G401 (cell line): ENCODE measurements at regions not wholly inside any gene's neighbourhood (a gene's known extent, or its start where the extent isn't known, plus 50 kb on each side); places are given as distances from the start of the nearest gene placed in this dataset.
"Not testable (repeated sequence)": the region's sequence is repeated elsewhere in the genome, so short reads cannot be mapped to it uniquely, and the experiment has no call there.

Experiments
- DNase-seq: peaks from one replicate; pipeline ENCODE4 v3.0.0-alpha.2; 2015; ENCODE audit warnings: low spot score
- in situ Hi-C: cut with HindIII; loops from 2 replicates; pipeline ENCODE4 v1.10.0; 2016; ENCODE audit warnings: low sequenced_read_pairs, mixed read lengths

DNA sequence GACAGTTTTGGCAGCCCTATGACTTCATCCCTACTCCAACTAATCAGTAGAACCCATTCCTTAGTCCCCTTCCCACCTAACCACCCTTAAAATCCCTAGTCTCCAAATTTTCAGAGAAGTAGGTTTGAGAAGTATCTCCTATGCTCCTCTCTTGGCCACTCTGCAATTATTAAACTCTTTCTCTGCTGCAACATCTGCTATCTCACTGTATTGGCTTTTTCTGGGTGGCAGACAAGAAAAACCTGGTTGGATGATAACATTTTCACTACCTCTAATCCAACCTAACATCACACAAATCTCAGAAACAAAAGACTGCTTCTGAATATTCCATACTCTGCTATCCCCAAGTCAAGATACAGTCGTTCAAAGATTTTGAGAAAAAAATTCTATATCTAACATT, 542.4 kb upstream of the SOX9 start:
- no peak for DNase-seq
- in situ Hi-C loops, result no loop called here

GRCh38 chr17:71580220-71580619, 540.6 kb upstream of the SOX9 start:
- in situ Hi-C loops, result no loop called here
- DNase-seq, result no peak

- DNase-seq, result no peak
- in situ Hi-C loops, result no loop called here
These were observed 535.3 kb upstream of the SOX9 start for GRCh38 chr17:71585540-71585939.

DNA sequence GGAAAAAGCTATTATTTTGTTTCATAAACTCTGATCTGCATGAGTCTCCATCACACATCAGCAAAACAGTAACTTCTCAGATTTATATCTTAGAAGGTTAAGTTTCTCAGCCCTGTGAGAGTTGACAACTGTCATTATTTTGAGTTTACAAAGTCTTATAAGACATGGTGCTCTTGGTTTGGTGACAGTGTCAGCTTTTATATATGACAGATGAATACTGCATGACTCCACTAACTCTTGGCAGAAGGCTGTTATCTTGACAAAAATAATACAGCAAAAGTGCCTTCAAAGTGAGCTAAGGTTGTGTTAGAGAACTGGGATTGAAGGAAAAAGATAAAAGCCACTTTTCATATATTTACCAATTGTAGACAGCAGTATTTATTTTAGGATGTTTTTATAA, 528.4 kb upstream of the SOX9 start:
- no peak for DNase-seq
- in situ Hi-C loops, result no loop called here

- in situ Hi-C loops, result no loop called here
These were observed 527.7 kb upstream of the SOX9 start for GRCh38 chr17:71593078-71593477.

GRCh38 chr17:71599583-71599982, 521.2 kb upstream of the SOX9 start:
- DNase-seq, in situ Hi-C loops: not testable (repeated sequence)

More at GRCh38 chr17:71593078-71593477, 527.7 kb upstream of the SOX9 start:
- DNase-seq, result no peak

GRCh38 chr17:71600137-71600789, 520.6 kb upstream of the SOX9 start:
- in situ Hi-C loops, result no loop called here
- DNase-seq, result no peak

GRCh38 chr17:71601894-71602504, 518.8 kb upstream of the SOX9 start:
- no peak for DNase-seq
- in situ Hi-C loops, result no loop called here

- in situ Hi-C loops, result no loop called here
- DNase-seq, result no peak
These were observed 506.8 kb upstream of the SOX9 start for GRCh38 chr17:71613996-71614395.

GRCh38 chr17:71615820-71616219, 505.0 kb upstream of the SOX9 start:
- DNase-seq, result no peak
- in situ Hi-C loops, result no loop called here

- DNase-seq, in situ Hi-C loops: not testable (repeated sequence)
These were observed 503.1 kb upstream of the SOX9 start for GRCh38 chr17:71617767-71618166.

DNA sequence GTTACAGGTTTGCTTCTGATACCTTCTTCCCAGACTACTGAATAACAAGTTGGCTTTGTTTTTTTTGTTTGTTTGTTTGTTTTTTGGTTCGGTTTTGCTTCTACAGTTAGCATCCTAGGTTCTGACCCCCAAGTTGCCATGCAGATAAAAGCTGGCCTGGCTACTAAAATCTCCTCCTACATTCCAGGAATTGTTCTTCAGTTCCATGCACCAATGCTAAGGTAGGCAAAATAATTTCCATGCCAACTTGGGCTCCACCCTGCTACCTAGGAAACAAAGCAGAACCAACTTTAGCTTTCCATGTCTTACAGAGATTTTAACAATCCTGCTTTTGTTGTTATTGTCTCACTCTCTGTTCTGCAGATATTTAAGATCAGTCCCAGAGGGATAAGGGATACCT, 495.5 kb upstream of the SOX9 start:
- no peak for DNase-seq
- in situ Hi-C loops, result no loop called here

GRCh38 chr17:71628306-71628705, 492.5 kb upstream of the SOX9 start:
- in situ Hi-C loops, result no loop called here
- DNase-seq, result no peak

GRCh38 chr17:71631483-71631882, 489.3 kb upstream of the SOX9 start:
- in situ Hi-C loops, result no loop called here

DNA sequence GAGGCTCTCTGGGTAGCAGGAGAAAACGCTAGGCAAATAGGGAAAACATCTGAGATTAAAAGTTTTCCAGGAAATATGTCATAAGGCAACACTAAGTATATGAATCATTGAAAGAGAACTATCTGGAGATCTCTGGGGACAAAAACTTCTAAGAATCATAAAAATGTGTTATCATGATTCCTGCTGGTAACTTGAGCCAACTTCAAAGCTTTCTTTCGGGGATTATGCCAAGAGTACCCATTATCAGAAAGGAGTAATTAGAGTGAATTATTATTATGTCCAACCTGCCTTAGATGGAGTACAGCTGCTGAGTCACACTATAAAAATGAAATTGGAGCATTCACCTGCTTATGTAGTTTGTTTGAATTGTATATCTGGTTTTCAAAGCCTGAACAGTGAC, 488.5 kb upstream of the SOX9 start:
- no peak for DNase-seq
- in situ Hi-C loops, result no loop called here

More at GRCh38 chr17:71631483-71631882, 489.3 kb upstream of the SOX9 start:
- DNase-seq, result no peak

- DNase-seq, result no peak
- in situ Hi-C loops, result no loop called here
These were observed 487.4 kb upstream of the SOX9 start for GRCh38 chr17:71633391-71633849.

- in situ Hi-C loops, result no loop called here
- no peak for DNase-seq
These were observed 486.4 kb upstream of the SOX9 start for GRCh38 chr17:71634376-71634775.

DNA sequence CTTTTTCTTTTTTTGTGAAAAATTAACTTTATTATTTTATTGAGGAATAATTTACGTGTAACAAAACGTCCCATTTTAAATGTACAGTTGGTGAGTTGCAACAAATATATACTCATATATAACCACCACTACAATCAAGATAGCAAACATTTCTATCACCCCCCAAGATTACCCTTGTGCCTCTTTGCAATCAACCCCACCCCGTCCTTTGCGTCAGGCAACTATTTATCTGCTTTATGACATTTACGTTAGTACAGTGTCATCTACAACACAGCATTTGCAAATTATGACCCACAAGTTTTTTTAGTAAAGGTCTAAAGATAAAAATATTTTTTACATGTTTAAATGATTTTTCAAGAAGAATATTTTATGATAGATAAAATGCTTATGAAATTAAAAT, 485.6 kb upstream of the SOX9 start:
- in situ Hi-C loops, result no loop called here
- DNase-seq, result no peak

DNA sequence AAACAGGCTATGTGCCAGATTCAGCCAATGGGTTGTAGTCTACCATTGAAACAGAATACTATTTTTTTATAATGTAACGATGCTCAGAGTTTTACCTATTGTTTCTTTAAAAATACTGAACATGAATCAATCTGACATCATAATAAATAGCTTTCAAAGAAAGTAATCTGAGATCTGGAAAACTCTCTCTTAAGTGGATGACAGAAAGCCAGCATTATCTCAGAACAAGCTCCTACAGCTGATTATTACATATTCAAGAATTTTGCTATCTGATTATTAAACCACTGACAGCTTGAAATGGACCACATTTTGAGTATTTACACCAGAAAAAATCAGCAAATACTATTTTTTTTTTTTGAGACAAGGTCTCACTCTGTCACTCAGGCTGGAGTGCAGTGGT, 484.2 kb upstream of the SOX9 start:
- in situ Hi-C loops, result no loop called here
- DNase-seq, result no peak

GRCh38 chr17:71638668-71639067, 482.2 kb upstream of the SOX9 start:
- in situ Hi-C loops, result no loop called here
- DNase-seq, result no peak

- in situ Hi-C loops, result no loop called here
- no peak for DNase-seq
These were observed 481.0 kb upstream of the SOX9 start for GRCh38 chr17:71639865-71640264.
